ENCODE measurements at regions not wholly inside any gene's neighbourhood (a gene's known extent, or its start where the extent isn't known, plus 50 kb on each side); places are given as distances from the start of the nearest gene placed in this dataset.

DNA sequence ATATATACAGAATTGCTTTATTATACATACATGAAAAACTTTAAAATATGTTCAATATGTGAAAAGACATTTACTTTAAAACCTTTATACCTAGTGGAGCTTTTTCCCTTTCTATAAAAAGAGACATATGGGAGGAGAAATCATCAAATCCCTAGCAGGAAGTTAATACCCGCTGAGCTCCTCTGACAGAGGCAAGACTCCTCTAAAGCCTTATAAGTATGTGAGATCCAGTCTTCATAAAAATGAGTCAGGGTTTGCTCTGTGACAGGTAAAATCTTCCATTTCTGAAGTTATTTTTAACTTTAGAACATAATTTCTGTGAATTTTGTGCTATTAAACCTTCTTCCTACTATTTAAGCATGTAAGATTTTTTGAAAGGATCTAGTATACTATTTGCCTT, 634.4 kb upstream of the AADAT start:
- no peak for TF ChIP-seq KDM4A (IDR thresholded peaks at IDR 0.05; ENCODE audit: low read depth, low read length, severe bottlenecking)
- H4K5ac ChIP-seq (ENCODE audit: insufficient read length, low read depth, low read length) = no peak overlapping the region
- H2AFZ ChIP-seq (ENCODE audit: low read length) = no peak overlapping the region
- H4K20me1 ChIP-seq (replicated peaks in 1 of 2; ENCODE audit: control insufficient read depth in 1 of 2, insufficient read depth in 2 of 2, low read length in 2 of 2) = no peaks in the 10 kb centered on the region
- no peaks in the 10 kb centered on the region for H3K79me2 ChIP-seq (ENCODE audit: control insufficient read depth in 1 of 2, insufficient read depth in 2 of 2, low read length in 2 of 2)
- H2BK5ac ChIP-seq (ENCODE audit: low read depth, low read length) = no peak overlapping the region
- DNase-seq (ENCODE audit: low read depth in 1 of 2, low spot score in 2 of 2) (no peak), FAIRE-seq (no peak)
- no peaks in the 10 kb centered on the region for H3K79me1 ChIP-seq (ENCODE audit: low read depth, low read length)
- 91% methylated on average over 1 of the region's 1 CpG; no CpG with 5 or more reads in 1 of the 2 experiments for WGBS, 2 experiments (ENCODE audit: extremely low coverage in 1 of 2, insufficient coverage in 1 of 2, insufficient read length in 1 of 2, insufficient replicate concordance in 2 of 2, low coverage in 1 of 2, low lambda C conversion rate in 2 of 2, missing lambda C conversion rate in 1 of 2)
- no peaks in the 10 kb centered on the region for H3K4me1 ChIP-seq (replicated peaks in 1 of 4; ENCODE audit: control insufficient read depth in 3 of 4, insufficient read depth in 4 of 4, low read length in 3 of 4)
- H3K9ac ChIP-seq (replicated peaks in 1 of 4; ENCODE audit: extremely low read depth in 1 of 4, low read depth in 3 of 4, low read length in 3 of 4) = no peak overlapping the region
- no peak overlapping the region for H3K23ac ChIP-seq (ENCODE audit: insufficient read length)
- no peak overlapping the region for H2AK5ac ChIP-seq (ENCODE audit: low read depth, low read length)
- no peak overlapping the region for H3K4ac ChIP-seq (replicated peaks; ENCODE audit: insufficient read length, low read depth, low read length)
- H3K4me3 ChIP-seq (ENCODE audit: extremely low read depth in 1 of 4, insufficient read depth in 2 of 4, low read depth in 3 of 4, low read length in 4 of 4) = no peak overlapping the region
- no peak overlapping the region for H2BK20ac ChIP-seq (ENCODE audit: low read length)
- no peak overlapping the region for H4K8ac ChIP-seq (ENCODE audit: extremely low read depth, insufficient read depth, low read length)
- no peak overlapping the region for H3K18ac ChIP-seq (ENCODE audit: extremely low read depth, low read length)
- no peak overlapping the region for H2BK15ac ChIP-seq (ENCODE audit: low read length)
- H3K56ac ChIP-seq (replicated peaks; ENCODE audit: insufficient read length, low read depth, low read length) = no peak overlapping the region
- H3K27ac ChIP-seq (ENCODE audit: low read depth, low read length) = no peak overlapping the region
- no peaks in the 10 kb centered on the region for H3K27me3 ChIP-seq (replicated peaks in 1 of 4; ENCODE audit: control insufficient read depth in 3 of 4, extremely low read depth in 1 of 4, insufficient read depth in 3 of 4, low read length in 3 of 4)
- no peaks in the 10 kb centered on the region for H3K9me3 ChIP-seq (ENCODE audit: insufficient read depth in 2 of 2, low read depth in 1 of 2, low read length in 1 of 2)
- CTCF ChIA-PET (ENCODE audit: partially characterized antibody) = no interaction called here
- H2BK120ac ChIP-seq (replicated peaks; ENCODE audit: low read depth, low read length) = no peak overlapping the region
- H4K91ac ChIP-seq (replicated peaks; ENCODE audit: insufficient read length, low read length) = no peak overlapping the region
- POLR2A ChIA-PET (ENCODE audit: partially characterized antibody) = no interaction called here
- no peak overlapping the region for H3K4me2 ChIP-seq (ENCODE audit: insufficient read depth in 1 of 2, low read depth in 2 of 2, low read length in 2 of 2)
- no peaks in the 10 kb centered on the region for H3K23me2 ChIP-seq (ENCODE audit: low read depth, low read length)
- no peaks in the 10 kb centered on the region for H3K36me3 ChIP-seq (ENCODE audit: control insufficient read depth in 2 of 4, insufficient read depth in 4 of 4, low read length in 3 of 4)
- no peak overlapping the region for H3K14ac ChIP-seq (ENCODE audit: insufficient read length)
- no peak overlapping the region for H2BK12ac ChIP-seq (ENCODE audit: low read depth, low read length)
